NT2/D1 (cell line): ENCODE measurements at regions not wholly inside any gene's neighbourhood (a gene's known extent, or its start where the extent isn't known, plus 50 kb on each side); places are given as distances from the start of the nearest gene placed in this dataset.

Experiments used
- YY1 ChIP-seq: IDR thresholded peaks from 2 replicates; pipeline ENCODE4 v1.6.1; 2011; ENCODE audit not compliant: insufficient read length, insufficient read depth
- ZNF274 ChIP-seq: IDR thresholded peaks from 2 replicates; pipeline ENCODE4 v1.6.1; 2011; ENCODE audit warnings: mild to moderate bottlenecking, low read depth, low read length

DNA sequence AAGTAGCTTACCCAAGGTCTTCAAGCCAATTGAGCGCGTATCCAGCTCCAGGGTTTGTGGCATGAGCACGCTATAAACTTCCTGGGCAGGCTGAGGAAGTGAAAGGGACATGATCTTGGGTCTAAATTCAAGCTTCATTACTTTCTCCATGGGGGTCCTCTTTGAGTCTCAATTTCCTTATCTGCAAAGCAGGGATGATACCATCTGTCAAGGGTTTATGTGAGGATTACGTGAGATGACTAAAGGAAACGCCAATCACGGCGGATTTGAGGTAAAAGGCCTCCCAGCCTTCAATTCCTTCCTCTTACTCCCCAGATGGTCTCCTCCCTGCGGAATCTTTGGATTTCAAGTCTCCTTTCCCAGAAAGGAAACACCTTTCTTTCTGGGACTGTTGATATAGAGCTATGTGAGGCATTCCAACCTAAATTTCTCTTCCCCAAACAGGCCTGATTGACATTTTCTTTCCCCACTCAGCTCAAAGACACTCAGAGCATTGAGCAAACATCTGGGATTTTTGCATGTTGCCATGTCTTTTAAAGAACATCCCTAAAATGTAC is 474.4 kb downstream of the INSC start:
- no peak for TF ChIP-seq YY1
- TF ChIP-seq ZNF274: no peak
